ENCODE measurements at regions not wholly inside any gene's neighbourhood (a gene's known extent, or its start where the extent isn't known, plus 50 kb on each side); places are given as distances from the start of the nearest gene placed in this dataset.

DNA sequence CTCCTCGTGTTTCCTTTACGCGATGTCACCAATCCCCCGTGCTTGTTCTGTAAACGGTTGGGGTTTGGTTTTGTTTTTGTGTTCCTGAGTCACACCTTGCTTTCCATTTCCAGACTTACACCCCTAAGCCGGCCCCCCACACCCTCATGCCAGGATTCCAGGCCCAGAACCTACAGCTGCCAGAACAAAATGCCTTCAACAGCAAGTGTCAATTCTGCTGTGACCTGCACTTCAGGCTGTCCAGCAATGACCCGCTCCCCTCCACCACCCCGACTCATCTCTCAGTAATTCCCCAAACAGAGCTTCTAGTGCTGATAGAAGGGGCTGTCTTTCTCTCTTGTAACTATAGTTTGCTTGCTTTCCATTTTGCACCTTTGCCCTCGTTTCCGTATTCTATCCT, 722.1 kb upstream of the CELF2 start:
- BruUV-seq (replicated peaks) = no TSS peak
- TF ChIP-seq, protein P1, sequence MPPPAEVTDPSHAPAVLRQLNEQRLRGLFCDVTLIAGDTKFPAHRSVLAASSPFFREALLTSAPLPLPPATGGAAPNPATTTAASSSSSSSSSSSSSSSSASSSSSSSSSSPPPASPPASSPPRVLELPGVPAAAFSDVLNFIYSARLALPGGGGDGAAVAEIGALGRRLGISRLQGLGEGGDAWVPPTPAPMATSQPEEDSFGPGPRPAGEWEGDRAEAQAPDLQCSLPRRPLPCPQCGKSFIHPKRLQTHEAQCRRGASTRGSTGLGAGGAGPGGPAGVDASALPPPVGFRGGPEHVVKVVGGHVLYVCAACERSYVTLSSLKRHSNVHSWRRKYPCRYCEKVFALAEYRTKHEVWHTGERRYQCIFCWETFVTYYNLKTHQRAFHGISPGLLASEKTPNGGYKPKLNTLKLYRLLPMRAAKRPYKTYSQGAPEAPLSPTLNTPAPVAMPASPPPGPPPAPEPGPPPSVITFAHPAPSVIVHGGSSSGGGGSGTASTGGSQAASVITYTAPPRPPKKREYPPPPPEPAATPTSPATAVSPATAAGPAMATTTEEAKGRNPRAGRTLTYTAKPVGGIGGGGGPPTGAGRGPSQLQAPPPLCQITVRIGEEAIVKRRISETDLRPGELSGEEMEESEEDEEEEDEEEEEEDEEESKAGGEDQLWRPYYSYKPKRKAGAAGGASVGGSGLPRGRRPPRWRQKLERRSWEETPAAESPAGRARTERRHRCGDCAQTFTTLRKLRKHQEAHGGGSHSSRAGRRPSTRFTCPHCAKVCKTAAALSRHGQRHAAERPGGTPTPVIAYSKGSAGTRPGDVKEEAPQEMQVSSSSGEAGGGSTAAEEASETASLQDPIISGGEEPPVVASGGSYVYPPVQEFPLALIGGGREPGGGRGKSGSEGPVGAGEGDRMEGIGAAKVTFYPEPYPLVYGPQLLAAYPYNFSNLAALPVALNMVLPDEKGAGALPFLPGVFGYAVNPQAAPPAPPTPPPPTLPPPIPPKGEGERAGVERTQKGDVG (CRISPR knock-in tag; IDR thresholded peaks at IDR 0.05) = no peak
- TF ChIP-seq KDM1A (IDR thresholded peaks at IDR 0.05; ENCODE audit: borderline replicate concordance) (no peak), RELA (IDR thresholded peaks at IDR 0.05; ENCODE audit: borderline replicate concordance, partially characterized antibody) (no peak), POU2F2 (IDR thresholded peaks at IDR 0.05; ENCODE audit: borderline replicate concordance, low read depth, low read length) (no peak), YY1 (IDR thresholded peaks at IDR 0.05; ENCODE audit: low read depth, low read length) (no peak), IKZF1 (conservative IDR thresholded peaks at IDR 0.05) (no peak), E2F8 (IDR thresholded peaks at IDR 0.05; ENCODE audit: low read depth, partially characterized antibody) (no peak), ASH2L (IDR thresholded peaks at IDR 0.05; ENCODE audit: borderline replicate concordance, low read depth) (no peak), MTA2 (IDR thresholded peaks at IDR 0.05; ENCODE audit: low read depth) (no peak), IKZF2 (IDR thresholded peaks at IDR 0.05) (no peak), CEBPZ (IDR thresholded peaks at IDR 0.05; ENCODE audit: low read depth, low read length) (no peak)
- TF ChIP-seq, protein P2, sequence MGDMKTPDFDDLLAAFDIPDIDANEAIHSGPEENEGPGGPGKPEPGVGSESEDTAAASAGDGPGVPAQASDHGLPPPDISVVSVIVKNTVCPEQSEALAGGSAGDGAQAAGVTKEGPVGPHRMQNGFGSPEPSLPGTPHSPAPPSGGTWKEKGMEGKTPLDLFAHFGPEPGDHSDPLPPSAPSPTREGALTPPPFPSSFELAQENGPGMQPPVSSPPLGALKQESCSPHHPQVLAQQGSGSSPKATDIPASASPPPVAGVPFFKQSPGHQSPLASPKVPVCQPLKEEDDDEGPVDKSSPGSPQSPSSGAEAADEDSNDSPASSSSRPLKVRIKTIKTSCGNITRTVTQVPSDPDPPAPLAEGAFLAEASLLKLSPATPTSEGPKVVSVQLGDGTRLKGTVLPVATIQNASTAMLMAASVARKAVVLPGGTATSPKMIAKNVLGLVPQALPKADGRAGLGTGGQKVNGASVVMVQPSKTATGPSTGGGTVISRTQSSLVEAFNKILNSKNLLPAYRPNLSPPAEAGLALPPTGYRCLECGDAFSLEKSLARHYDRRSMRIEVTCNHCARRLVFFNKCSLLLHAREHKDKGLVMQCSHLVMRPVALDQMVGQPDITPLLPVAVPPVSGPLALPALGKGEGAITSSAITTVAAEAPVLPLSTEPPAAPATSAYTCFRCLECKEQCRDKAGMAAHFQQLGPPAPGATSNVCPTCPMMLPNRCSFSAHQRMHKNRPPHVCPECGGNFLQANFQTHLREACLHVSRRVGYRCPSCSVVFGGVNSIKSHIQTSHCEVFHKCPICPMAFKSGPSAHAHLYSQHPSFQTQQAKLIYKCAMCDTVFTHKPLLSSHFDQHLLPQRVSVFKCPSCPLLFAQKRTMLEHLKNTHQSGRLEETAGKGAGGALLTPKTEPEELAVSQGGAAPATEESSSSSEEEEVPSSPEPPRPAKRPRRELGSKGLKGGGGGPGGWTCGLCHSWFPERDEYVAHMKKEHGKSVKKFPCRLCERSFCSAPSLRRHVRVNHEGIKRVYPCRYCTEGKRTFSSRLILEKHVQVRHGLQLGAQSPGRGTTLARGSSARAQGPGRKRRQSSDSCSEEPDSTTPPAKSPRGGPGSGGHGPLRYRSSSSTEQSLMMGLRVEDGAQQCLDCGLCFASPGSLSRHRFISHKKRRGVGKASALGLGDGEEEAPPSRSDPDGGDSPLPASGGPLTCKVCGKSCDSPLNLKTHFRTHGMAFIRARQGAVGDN (IDR thresholded peaks at IDR 0.05) = no peak

More for the DNA sequence above, 722.1 kb upstream of the CELF2 start:
- ChIA-PET POLR2A (no interaction called here), SMC1A (ENCODE audit: uncharacterized antibody, unreplicated experiment) (no interaction called here), CTCF (no interaction called here), RAD21 (ENCODE audit: unreplicated experiment) (no interaction called here)
- no peak overlapping the region for H2AFZ ChIP-seq (ENCODE audit: control insufficient read depth, low read depth, low read length)
- DNase-seq (ENCODE audit: low read depth, low spot score) (no peak), ATAC-seq (no peak), FAIRE-seq (no peak)
- no peak overlapping the region for H3K9ac ChIP-seq (ENCODE audit: control insufficient read depth, insufficient read depth, low read length)
- H3K27me3 ChIP-seq (replicated peaks in 1 of 2; ENCODE audit: control insufficient read depth in 2 of 2, insufficient read depth in 2 of 2, low read length in 1 of 2) = no peaks in the 10 kb centered on the region
- in situ Hi-C loops (cut with MboI) = no loop called here
- H3K4me3 ChIP-seq = no peak overlapping the region
- H3K79me2 ChIP-seq (ENCODE audit: control insufficient read depth, insufficient read depth, low read length) = no peaks in the 10 kb centered on the region
- H3K36me3 ChIP-seq (ENCODE audit: control insufficient read depth in 2 of 2, insufficient read depth in 2 of 2, low read length in 1 of 2) = no peaks in the 10 kb centered on the region
- H3K9me3 ChIP-seq (replicated peaks; ENCODE audit: control insufficient read depth, insufficient read depth, low read length) = no peaks in the 10 kb centered on the region
- no peaks in the 10 kb centered on the region for H4K20me1 ChIP-seq (ENCODE audit: control insufficient read depth, insufficient read depth)
- no peaks in the 10 kb centered on the region for H3K4me1 ChIP-seq (ENCODE audit: control insufficient read depth, insufficient read depth, low read length)
- H3K4me2 ChIP-seq (ENCODE audit: control insufficient read depth, insufficient read depth) = no peak overlapping the region
- 36% methylated on average over 10 of the region's 10 CpGs for WGBS (ENCODE audit: insufficient coverage, insufficient replicate concordance, low lambda C conversion rate, missing lambda C conversion rate)
- no peak overlapping the region for H3K27ac ChIP-seq (ENCODE audit: control insufficient read depth, insufficient read depth)
- intact Hi-C loops (cut with micrococcal nuclease; ENCODE audit: unreplicated experiment) = no loop called here
